GM12875 (cell line): ENCODE measurements at regions not wholly inside any gene's neighbourhood (a gene's known extent, or its start where the extent isn't known, plus 50 kb on each side); places are given as distances from the start of the nearest gene placed in this dataset.

Experiments used
- H3K4me3 ChIP-seq: one replicate; pipeline ENCODE4 v1.5.1; 2011; ENCODE audit warnings: low read depth, low read length, control low read depth
- CTCF ChIP-seq: IDR thresholded peaks from 2 replicates; pipeline ENCODE4 v1.5.1; 2011; ENCODE audit warnings: low read depth, mild to moderate bottlenecking, control low read depth, inconsistent platforms, low read length, moderate library complexity, borderline replicate concordance; ENCODE audit not compliant: insufficient read depth

GRCh38 chr11:31987118-31988005 lies 103.5 kb upstream of the RCN1 start:
- H3K4me3 ChIP-seq = no peak overlapping the region
- TF ChIP-seq CTCF = no peak

- no peak overlapping the region for H3K4me3 ChIP-seq
- TF ChIP-seq CTCF = no peak
Observed at GRCh38 chr11:31986201-31986889, 104.5 kb upstream of the RCN1 start.

GRCh38 chr11:31981457-31981856 lies 109.4 kb upstream of the RCN1 start:
- TF ChIP-seq CTCF = no peak
- no peak overlapping the region for H3K4me3 ChIP-seq

DNA sequence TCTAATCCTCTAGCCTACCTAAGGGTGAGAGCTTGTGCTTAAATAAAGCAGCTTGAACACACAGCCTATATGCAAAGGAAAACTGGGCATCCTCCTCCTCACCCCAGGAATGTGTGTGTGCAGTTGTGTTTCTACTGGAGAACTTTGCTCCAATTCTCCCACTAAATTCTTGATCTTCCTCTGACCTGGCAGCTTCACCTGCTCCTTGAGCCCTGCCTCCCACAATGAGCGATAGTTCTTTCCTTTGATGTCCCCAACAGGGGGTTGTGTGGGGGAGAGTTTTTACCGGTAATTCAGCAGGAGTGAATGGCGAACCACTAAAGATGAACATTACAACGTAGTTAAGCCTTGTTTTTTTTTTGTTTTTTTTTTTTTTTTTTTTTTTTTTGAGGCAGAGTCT lies 113.5 kb upstream of the RCN1 start:
- H3K4me3 ChIP-seq = no peak overlapping the region
- TF ChIP-seq CTCF = no peak

- TF ChIP-seq CTCF = no peak
- no peak overlapping the region for H3K4me3 ChIP-seq
Observed at GRCh38 chr11:31974366-31975136, 116.3 kb upstream of the RCN1 start.

GRCh38 chr11:31973172-31973571 lies 117.7 kb upstream of the RCN1 start:
- no peak for TF ChIP-seq CTCF
- H3K4me3 ChIP-seq = no peak overlapping the region
